Fibroblast of mammary gland (primary cell): ENCODE measurements at regions not wholly inside any gene's neighbourhood (a gene's known extent, or its start where the extent isn't known, plus 50 kb on each side); places are given as distances from the start of the nearest gene placed in this dataset.
A peak's percentile ranks its signal among the peaks of the same experiment; 100 is the strongest.

Experiments used
- DNase-seq: peaks from one replicate; pipeline ENCODE4 v3.0.0-alpha.2; 2010; ENCODE audit warnings: low read depth
- H3K4me3 ChIP-seq: 2 replicates; pipeline ENCODE4 v1.5.1; 2011; ENCODE audit warnings: low read depth, mild to moderate bottlenecking, low read length, moderate library complexity; ENCODE audit not compliant: control insufficient read depth
- TF ChIP-seq, protein P1 (sequence below): conservative IDR thresholded peaks from 2 replicates; pipeline ENCODE4 v1.5.1; 2011; ENCODE audit warnings: low read depth, low read length, inconsistent platforms; ENCODE audit not compliant: control insufficient read depth, insufficient read depth

DNA sequence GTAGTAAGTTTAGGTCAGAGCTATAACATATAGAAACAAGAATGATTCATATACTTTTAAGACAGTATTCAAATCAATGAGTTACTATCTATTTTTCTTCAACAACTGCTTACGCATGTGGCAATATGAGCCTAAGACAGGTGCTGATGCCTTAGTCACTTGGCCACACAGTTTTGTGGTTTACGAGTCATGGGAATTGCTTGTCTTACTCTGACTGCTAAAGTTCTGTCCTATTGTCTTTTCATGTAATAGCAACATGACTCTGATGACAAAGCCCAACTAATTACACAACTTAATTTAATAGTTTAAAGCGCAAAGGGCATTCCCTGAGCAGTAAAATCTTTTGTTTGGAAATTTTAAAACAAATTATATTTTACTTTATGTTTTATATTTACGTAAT lies 159.3 kb upstream of the CENPW start:
- TF ChIP-seq, protein P1, sequence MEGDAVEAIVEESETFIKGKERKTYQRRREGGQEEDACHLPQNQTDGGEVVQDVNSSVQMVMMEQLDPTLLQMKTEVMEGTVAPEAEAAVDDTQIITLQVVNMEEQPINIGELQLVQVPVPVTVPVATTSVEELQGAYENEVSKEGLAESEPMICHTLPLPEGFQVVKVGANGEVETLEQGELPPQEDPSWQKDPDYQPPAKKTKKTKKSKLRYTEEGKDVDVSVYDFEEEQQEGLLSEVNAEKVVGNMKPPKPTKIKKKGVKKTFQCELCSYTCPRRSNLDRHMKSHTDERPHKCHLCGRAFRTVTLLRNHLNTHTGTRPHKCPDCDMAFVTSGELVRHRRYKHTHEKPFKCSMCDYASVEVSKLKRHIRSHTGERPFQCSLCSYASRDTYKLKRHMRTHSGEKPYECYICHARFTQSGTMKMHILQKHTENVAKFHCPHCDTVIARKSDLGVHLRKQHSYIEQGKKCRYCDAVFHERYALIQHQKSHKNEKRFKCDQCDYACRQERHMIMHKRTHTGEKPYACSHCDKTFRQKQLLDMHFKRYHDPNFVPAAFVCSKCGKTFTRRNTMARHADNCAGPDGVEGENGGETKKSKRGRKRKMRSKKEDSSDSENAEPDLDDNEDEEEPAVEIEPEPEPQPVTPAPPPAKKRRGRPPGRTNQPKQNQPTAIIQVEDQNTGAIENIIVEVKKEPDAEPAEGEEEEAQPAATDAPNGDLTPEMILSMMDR: no peak
- H3K4me3 ChIP-seq: no peak overlapping the region
- DNase-seq: peak; percentile 99

- H3K4me3 ChIP-seq: no peak overlapping the region
- DNase-seq: no peak
- TF ChIP-seq, protein P1: no peak
These were observed 158.7 kb upstream of the CENPW start for GRCh38 chr6:126181173-126181741.

- H3K4me3 ChIP-seq: no peak overlapping the region
- no peak for DNase-seq
- TF ChIP-seq, protein P1: no peak
These were observed 158.0 kb upstream of the CENPW start for GRCh38 chr6:126181890-126182289.

- peak; percentile 49 for DNase-seq
- H3K4me3 ChIP-seq: no peak overlapping the region
- TF ChIP-seq, protein P1: no peak
These were observed 157.1 kb upstream of the CENPW start for GRCh38 chr6:126182650-126183311.

- no peak overlapping the region for H3K4me3 ChIP-seq
- no peak for DNase-seq
- TF ChIP-seq, protein P1: no peak
These were observed 154.1 kb upstream of the CENPW start for GRCh38 chr6:126185774-126186173.

DNA sequence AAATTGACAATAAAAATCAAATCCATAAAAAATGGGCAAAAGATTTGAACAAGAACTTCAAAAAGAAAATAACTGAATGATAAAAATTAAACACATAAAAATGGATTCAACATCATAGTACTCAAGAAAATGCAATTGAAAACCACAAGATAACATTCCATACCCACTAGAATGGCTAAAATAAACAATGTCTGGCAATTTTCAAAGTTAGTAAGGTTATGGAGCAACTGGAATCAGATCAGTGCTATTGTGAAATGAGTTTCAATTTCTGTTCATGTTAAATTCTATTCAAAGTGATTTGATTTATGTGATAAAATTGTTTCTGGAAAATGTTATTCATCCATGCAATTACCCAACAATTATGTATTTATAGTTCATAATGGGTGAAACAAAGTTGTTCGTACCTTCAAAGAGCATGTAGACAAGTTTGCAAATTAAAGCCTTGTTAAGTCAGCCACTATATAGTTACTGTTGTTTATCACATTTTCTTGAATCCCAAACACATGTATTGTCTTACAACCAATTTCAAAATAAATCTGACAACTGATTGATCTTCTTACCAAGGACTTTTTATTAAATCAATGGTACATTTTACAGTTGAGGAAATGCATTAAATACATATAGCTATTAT lies 151.5 kb upstream of the CENPW start:
- DNase-seq: peak; percentile 81
- TF ChIP-seq, protein P1: no peak
- no peak overlapping the region for H3K4me3 ChIP-seq
